HG03039 (cell line): ENCODE measurements at regions not wholly inside any gene's neighbourhood (a gene's known extent, or its start where the extent isn't known, plus 50 kb on each side); places are given as distances from the start of the nearest gene placed in this dataset.
"Not testable (repeated sequence)": the region's sequence is repeated elsewhere in the genome, so short reads cannot be mapped to it uniquely, and the experiment has no call there.

ENCODE experiments used
- ATAC-seq: cut with Tn5 transposase; IDR thresholded peaks from one replicate; pipeline ENCODE4 v1.9.1; 2021; ENCODE audit warnings: mild to moderate bottlenecking, moderate library complexity; ENCODE audit not compliant: unreplicated experiment

DNA sequence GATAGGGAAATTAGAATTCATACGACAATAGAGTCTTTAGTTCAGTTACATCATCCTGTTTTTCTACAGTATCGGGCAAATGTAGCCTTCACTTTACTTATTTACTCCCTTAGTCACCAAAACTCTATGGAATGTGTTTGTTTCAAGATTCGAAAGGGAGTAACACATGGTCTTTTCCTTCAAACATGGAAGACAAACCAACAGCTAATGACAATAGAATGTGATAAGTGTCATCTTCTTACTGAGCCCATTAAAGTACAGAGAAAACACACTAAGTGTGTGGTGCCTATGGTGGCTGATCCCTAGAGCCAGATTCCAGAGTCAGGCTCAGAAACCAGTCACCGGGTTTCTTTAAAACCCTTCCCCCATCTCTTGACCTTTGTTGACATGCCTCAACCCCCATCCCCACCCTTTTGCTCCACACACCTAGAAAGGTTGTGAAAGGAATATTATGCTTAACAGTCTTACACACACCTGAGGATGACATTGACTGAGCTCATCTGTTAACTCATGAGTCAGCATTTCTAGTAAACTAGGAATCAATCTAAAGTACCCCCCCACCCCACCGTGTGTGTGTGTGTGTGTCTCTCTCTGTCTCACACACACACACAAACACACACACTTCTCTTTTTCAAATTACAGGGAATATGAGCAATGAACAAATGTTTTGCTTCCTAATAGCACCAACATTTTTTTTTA lies 549.6 kb upstream of the CCDC54 start:
- ATAC-seq, result no peak

DNA sequence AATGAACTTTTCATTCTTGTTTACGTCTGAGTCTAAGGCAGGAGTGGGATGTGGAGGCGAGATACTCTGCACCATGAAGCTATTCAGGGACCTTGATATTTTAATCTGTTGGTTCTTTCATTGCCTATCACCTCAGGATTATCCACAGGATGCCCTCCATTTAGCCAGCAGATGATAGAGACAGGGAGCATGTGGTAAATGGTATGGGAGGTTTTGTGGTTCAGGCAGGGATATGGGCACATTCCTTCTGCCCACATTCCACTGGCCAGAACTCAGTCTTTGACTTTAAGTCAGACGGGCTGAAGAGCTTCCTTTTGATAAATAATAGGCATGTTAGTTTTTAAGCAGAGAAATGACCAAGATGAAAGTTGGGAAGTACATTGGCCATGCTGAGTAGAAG lies 548.0 kb upstream of the CCDC54 start:
- no peak for ATAC-seq

- ATAC-seq, result no peak
Observed at GRCh38 chr3:106830334-106830733, 546.9 kb upstream of the CCDC54 start.

GRCh38 chr3:106836906-106837305 lies 540.3 kb upstream of the CCDC54 start:
- no peak for ATAC-seq

- ATAC-seq, result no peak
Observed at GRCh38 chr3:106837616-106838015, 539.6 kb upstream of the CCDC54 start.

GRCh38 chr3:106839576-106840280 lies 537.5 kb upstream of the CCDC54 start:
- ATAC-seq, result no peak

DNA sequence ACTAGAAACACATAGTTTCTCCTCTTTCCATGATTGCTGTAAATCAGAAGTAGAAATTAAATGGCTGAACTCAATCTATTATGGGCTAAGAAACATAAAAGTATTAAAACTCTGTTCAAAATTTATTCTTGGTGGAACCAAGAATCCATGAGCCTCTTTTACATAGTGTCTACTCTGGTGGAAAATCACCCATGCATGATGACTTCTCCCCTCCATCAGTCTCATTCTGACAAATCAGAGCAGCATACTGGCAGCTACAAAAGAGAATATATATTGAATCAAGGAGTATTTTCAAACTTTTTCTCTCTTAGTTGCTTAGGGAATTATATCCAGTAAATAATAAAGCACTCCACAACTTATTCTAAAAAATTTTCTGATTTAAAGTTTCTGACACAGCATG lies 536.9 kb upstream of the CCDC54 start:
- ATAC-seq, result no peak

DNA sequence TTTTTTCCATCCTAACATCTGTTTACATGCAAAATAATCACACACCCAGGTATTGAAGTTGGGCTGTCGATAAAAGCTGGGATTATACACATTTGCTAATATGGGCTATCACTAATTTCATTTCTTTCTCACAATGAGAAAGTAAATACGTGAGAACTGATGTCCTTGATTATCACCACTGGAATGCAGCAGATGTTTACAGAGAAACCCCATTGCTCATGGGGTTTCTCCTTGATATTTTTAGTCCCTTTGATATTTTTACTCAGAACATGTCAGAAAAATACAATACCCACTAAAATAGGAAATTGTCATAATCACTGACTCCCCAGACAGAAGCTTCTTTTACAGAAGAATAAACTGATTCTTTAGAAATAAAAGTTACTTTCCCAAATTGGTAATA lies 535.1 kb upstream of the CCDC54 start:
- ATAC-seq, result no peak

DNA sequence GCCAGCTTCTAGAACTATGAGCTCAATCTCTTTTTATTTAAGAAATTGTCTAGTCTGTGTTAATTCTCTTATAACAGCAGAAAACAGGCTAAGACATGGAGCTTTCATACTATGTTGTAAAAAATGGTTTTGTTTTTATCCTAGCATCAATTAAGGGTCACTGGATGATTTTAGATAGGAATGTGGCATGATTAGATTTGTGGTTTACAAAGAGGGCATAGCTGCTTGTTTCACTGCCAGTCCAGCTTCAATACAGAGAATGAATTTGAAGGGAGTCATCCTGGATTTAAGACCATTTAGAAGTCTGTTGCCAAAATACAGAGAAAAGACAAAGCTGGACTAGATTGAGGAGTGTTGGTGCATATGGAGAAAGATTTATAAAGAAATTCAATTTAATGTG lies 532.6 kb upstream of the CCDC54 start:
- no peak for ATAC-seq

DNA sequence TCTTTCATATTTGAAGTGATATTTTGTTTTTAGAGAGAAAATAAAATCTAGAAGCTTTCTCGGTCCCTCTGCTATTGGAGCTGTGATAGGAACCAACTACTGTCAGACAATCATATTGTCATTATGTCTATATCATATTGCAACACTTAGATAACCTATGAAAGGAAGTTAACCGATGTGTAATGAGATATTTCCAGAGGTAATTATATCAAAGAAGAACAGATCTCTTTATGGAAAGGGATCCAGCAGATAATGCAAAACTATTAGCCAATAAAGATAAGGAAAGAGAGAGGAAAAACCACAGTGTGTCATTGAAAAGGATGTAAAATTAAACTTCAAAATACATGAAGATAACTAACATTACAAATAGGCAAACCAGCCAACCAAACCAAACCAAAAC lies 529.1 kb upstream of the CCDC54 start:
- ATAC-seq, result no peak

GRCh38 chr3:106850437-106850836 lies 526.8 kb upstream of the CCDC54 start:
- ATAC-seq, result no peak

GRCh38 chr3:106858321-106858720 lies 518.9 kb upstream of the CCDC54 start:
- not testable (repeated sequence) for ATAC-seq

- ATAC-seq, result no peak
Observed at GRCh38 chr3:106860182-106860581, 517.1 kb upstream of the CCDC54 start.

DNA sequence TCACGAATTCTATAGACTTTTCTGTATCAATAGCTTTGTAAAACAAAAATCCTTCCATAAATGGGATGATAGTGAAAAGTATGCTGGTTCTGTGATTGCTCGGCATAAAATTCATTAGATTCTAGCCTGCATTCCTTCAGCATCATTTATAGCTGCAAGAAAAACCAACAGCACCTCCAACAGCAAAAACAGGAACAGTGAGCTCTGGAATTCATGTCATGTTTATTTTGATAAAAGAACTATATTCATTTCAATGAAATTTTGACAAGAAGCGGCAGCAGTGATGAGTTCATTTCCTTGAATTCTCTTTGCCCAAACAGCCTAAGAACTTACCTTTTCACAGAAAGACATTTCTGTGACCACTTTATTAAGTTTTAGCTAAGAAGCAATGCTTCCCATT lies 515.2 kb upstream of the CCDC54 start:
- no peak for ATAC-seq

- no peak for ATAC-seq
Observed at GRCh38 chr3:106877627-106878026, 499.6 kb upstream of the CCDC54 start.

- ATAC-seq, result no peak
Observed at GRCh38 chr3:106880206-106880605, 497.0 kb upstream of the CCDC54 start.

GRCh38 chr3:106881186-106881585 lies 496.1 kb upstream of the CCDC54 start:
- ATAC-seq, result no peak

- ATAC-seq, result no peak
Observed at GRCh38 chr3:106882297-106882696, 494.9 kb upstream of the CCDC54 start.

- ATAC-seq, result no peak
Observed at GRCh38 chr3:106906074-106906473, 471.2 kb upstream of the CCDC54 start.

DNA sequence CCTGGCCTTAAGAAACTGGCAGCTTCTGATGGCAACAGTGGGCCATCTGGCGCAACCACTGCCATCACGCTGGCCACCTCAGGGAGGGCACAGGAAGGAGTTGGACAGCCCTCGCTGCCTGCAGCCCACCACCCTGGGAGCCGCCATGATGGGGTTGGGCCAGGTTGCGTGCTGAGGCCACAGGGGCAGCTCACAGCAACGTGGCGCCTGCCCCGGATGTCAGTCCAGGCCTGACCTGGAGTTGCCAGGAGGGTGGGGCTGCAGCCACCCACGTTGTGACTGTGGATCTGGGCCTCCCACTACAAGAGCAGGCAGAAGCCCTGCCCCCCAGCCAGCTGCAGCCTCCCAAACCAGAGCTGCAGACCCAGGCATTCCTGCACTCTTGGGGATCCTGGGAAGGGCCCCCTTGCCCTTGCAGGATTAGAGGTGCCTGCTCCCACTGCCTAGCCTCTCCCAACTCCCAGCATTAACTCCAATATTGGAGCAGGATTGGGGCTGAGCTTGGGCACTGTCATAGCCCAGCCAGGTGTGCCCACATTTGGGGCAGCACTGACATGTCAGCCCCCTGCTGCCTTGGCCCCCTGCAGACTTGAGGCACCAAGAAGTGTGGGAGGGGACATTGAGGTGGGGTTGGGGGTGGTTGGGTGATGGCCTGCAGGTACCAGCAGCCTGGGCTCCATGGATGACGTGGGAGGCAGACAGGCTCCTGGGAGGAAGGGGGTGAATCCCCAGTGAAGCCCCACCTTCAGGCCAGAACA lies 468.9 kb upstream of the CCDC54 start:
- no peak for ATAC-seq

GRCh38 chr3:106913111-106913698 lies 464.0 kb upstream of the CCDC54 start:
- ATAC-seq, result no peak

DNA sequence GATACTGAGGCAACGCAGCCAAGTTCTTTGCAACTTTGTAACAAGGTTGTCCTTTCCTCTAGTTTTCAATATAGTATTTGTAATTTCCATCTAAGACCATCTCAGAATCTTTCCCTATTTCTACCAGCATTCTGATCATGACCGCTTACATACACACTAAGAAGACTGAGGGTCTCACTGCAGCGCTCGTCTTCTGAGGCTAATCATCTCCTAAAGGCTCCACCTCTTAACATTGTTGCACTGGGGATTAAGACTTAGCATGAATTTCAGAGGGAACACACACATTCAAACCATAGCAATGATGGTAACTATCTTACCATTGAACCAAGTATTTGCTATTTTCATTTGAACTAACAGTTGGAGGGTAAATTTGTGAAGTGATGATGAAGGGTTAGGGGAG lies 463.3 kb upstream of the CCDC54 start:
- no peak for ATAC-seq
